ENCODE measurements at regions not wholly inside any gene's neighbourhood (a gene's known extent, or its start where the extent isn't known, plus 50 kb on each side); places are given as distances from the start of the nearest gene placed in this dataset.

DNA sequence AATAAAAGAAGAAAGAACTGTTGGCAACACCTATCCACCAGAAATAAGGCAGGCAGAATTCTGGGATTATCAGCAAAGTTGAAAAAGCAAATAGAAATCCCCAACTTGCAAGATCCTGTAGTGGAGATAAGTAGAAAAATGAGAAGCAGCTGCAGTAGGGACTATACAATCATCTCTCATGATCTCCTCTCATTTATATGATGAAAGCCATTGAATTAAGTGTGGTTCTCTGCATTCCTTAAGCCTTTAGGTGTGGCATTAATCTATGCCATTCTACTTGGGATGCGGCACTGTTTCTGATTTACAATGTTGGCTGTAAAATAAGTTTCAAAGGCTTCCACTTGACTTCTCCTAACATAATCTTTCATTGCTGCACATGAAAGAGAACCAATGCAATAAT lies 869.8 kb downstream of the TRAM1L1 start:
- no peak for TF ChIP-seq CTCF (IDR thresholded peaks at IDR 0.05)
- TF ChIP-seq, protein P1, sequence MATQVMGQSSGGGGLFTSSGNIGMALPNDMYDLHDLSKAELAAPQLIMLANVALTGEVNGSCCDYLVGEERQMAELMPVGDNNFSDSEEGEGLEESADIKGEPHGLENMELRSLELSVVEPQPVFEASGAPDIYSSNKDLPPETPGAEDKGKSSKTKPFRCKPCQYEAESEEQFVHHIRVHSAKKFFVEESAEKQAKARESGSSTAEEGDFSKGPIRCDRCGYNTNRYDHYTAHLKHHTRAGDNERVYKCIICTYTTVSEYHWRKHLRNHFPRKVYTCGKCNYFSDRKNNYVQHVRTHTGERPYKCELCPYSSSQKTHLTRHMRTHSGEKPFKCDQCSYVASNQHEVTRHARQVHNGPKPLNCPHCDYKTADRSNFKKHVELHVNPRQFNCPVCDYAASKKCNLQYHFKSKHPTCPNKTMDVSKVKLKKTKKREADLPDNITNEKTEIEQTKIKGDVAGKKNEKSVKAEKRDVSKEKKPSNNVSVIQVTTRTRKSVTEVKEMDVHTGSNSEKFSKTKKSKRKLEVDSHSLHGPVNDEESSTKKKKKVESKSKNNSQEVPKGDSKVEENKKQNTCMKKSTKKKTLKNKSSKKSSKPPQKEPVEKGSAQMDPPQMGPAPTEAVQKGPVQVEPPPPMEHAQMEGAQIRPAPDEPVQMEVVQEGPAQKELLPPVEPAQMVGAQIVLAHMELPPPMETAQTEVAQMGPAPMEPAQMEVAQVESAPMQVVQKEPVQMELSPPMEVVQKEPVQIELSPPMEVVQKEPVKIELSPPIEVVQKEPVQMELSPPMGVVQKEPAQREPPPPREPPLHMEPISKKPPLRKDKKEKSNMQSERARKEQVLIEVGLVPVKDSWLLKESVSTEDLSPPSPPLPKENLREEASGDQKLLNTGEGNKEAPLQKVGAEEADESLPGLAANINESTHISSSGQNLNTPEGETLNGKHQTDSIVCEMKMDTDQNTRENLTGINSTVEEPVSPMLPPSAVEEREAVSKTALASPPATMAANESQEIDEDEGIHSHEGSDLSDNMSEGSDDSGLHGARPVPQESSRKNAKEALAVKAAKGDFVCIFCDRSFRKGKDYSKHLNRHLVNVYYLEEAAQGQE (IDR thresholded peaks at IDR 0.05; ENCODE audit: insufficient read depth in 1 of 2, low read depth in 2 of 2, low read length in 1 of 2), result no peak
- TF ChIP-seq SIN3A (IDR thresholded peaks at IDR 0.05; ENCODE audit: borderline replicate concordance, insufficient read depth, low read depth, low read length), result no peak
- TF ChIP-seq POLR2AphosphoS5 (IDR thresholded peaks at IDR 0.05; ENCODE audit: low read depth, low read length), result no peak
